A673 (cell line): ENCODE measurements at regions not wholly inside any gene's neighbourhood (a gene's known extent, or its start where the extent isn't known, plus 50 kb on each side); places are given as distances from the start of the nearest gene placed in this dataset.
"Not testable (repeated sequence)": the region's sequence is repeated elsewhere in the genome, so short reads cannot be mapped to it uniquely, and the experiment has no call there.

Experiments
- CTCF ChIP-seq: fragments of 300-800, 200-600 bp; sonication (generic); conservative IDR thresholded peaks from 2 replicates; pipeline ENCODE4 v1.5.1; 2017; ENCODE audit warnings: low read depth, mild to moderate bottlenecking, antibody characterized with exemption, low read length, moderate library complexity, mixed read lengths
- EZH2 ChIP-seq: fragments of 200-600 bp; sonication (generic); IDR thresholded peaks from 2 replicates; pipeline ENCODE4 v1.6.1; 2017; ENCODE audit warnings: borderline replicate concordance, low read depth, mild to moderate bottlenecking, mixed read lengths, antibody characterized with exemption, low read length; ENCODE audit not compliant: poor library complexity, severe bottlenecking

- TF ChIP-seq CTCF, EZH2: not testable (repeated sequence)
Observed at GRCh38 chr11:67862896-67863295, 141.0 kb downstream of the UNC93B1 start.
